ENCODE measurements at regions not wholly inside any gene's neighbourhood (a gene's known extent, or its start where the extent isn't known, plus 50 kb on each side); places are given as distances from the start of the nearest gene placed in this dataset.
"Not testable (repeated sequence)": the region's sequence is repeated elsewhere in the genome, so short reads cannot be mapped to it uniquely, and the experiment has no call there.

DNA sequence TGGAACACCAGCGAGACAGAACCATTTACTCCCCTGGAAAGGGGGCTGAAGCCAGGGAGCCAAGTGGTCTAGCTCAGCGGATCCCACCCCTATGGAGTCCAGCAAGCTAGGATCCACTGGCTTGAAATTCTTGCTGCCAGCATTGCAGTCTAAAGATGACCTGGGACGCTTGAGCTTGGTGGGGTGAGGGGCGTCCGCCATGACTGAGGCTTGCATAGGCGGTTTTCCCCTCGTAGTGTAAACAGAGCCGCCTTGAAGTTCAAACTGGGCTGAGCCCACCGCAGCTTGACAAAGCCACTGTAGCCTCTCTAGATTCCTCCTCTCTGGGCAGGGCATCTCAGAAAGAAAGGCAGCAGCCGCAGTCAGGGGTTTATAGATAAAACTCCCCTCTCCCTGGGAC lies 1031.7 kb downstream of the RPA4 start:
- TF ChIP-seq, protein P1, sequence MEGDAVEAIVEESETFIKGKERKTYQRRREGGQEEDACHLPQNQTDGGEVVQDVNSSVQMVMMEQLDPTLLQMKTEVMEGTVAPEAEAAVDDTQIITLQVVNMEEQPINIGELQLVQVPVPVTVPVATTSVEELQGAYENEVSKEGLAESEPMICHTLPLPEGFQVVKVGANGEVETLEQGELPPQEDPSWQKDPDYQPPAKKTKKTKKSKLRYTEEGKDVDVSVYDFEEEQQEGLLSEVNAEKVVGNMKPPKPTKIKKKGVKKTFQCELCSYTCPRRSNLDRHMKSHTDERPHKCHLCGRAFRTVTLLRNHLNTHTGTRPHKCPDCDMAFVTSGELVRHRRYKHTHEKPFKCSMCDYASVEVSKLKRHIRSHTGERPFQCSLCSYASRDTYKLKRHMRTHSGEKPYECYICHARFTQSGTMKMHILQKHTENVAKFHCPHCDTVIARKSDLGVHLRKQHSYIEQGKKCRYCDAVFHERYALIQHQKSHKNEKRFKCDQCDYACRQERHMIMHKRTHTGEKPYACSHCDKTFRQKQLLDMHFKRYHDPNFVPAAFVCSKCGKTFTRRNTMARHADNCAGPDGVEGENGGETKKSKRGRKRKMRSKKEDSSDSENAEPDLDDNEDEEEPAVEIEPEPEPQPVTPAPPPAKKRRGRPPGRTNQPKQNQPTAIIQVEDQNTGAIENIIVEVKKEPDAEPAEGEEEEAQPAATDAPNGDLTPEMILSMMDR (IDR thresholded peaks at IDR 0.05 in 2 of 3, conservative IDR thresholded peaks at IDR 0.05 in 1 of 3; ENCODE audit: insufficient read depth in 2 of 3, low read depth in 1 of 3, low read length in 3 of 3): not testable (repeated sequence)
- TF ChIP-seq, protein P2, sequence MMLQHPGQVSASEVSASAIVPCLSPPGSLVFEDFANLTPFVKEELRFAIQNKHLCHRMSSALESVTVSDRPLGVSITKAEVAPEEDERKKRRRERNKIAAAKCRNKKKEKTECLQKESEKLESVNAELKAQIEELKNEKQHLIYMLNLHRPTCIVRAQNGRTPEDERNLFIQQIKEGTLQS (IDR thresholded peaks at IDR 0.05): not testable (repeated sequence)
- TF ChIP-seq, protein P2 (CRISPR knock-in tag; conservative IDR thresholded peaks at IDR 0.05): not testable (repeated sequence)
- TF ChIP-seq GTF2F1 (IDR thresholded peaks at IDR 0.05; ENCODE audit: low read depth, low read length); ADNP (tag; IDR thresholded peaks at IDR 0.05); GABPA (tag; conservative IDR thresholded peaks at IDR 0.05; ENCODE audit: low read depth): not testable (repeated sequence)
- TF ChIP-seq, protein P3, sequence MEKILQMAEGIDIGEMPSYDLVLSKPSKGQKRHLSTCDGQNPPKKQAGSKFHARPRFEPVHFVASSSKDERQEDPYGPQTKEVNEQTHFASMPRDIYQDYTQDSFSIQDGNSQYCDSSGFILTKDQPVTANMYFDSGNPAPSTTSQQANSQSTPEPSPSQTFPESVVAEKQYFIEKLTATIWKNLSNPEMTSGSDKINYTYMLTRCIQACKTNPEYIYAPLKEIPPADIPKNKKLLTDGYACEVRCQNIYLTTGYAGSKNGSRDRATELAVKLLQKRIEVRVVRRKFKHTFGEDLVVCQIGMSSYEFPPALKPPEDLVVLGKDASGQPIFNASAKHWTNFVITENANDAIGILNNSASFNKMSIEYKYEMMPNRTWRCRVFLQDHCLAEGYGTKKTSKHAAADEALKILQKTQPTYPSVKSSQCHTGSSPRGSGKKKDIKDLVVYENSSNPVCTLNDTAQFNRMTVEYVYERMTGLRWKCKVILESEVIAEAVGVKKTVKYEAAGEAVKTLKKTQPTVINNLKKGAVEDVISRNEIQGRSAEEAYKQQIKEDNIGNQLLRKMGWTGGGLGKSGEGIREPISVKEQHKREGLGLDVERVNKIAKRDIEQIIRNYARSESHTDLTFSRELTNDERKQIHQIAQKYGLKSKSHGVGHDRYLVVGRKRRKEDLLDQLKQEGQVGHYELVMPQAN (IDR thresholded peaks at IDR 0.05; ENCODE audit: borderline replicate concordance): not testable (repeated sequence)
